ENCODE measurements at regions not wholly inside any gene's neighbourhood (a gene's known extent, or its start where the extent isn't known, plus 50 kb on each side); places are given as distances from the start of the nearest gene placed in this dataset.

DNA sequence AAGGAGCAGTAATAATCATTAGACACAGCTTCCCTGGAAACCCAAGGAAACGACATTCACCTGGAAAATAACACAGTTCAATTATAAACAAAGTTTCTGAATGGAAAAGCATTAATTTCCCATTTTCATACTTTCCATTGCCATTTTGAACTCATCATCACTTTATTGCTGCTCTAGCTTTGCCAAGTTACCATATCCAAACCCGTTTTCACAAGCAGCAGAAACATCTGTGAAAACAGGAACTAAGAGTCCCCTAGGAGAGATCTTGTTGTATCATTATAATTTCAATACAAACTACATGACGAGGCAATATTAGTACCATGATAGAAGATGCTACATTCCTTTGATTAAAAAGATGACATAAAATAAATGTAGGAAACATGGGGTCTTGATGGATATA lies 597.0 kb upstream of the NRXN1 start:
- TF ChIP-seq CTCF (IDR thresholded peaks at IDR 0.05; ENCODE audit: low read depth, low read length) = no peak
- no peak overlapping the region for H3K4me3 ChIP-seq (ENCODE audit: low read depth, low read length)

GRCh38 chr2:51624995-51625394 lies 593.1 kb upstream of the NRXN1 start:
- no peak overlapping the region for H3K4me3 ChIP-seq (ENCODE audit: low read depth, low read length)
- no peak for TF ChIP-seq CTCF (IDR thresholded peaks at IDR 0.05; ENCODE audit: low read depth, low read length)

DNA sequence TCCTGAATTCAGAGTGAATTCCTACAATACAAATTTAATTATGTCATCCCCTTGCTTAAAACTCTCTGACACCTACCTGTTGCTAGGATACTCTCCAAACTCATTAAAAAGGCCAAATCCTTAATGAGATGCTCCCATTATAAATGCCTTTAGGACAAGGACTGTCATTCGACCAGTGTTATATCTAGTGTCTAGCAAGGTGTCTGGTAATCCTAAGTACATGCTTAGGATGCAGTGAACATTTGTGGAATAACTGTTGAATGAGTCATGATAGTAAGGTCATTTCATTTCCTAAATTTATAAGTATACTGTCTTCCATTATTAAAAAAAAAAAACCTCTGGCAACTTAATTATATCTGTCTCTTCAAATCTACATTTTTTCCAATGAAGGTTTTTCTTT lies 588.9 kb upstream of the NRXN1 start:
- no peak for TF ChIP-seq CTCF (IDR thresholded peaks at IDR 0.05; ENCODE audit: low read depth, low read length)
- H3K4me3 ChIP-seq (ENCODE audit: low read depth, low read length) = no peak overlapping the region

GRCh38 chr2:51619961-51620360 lies 588.0 kb upstream of the NRXN1 start:
- TF ChIP-seq CTCF (IDR thresholded peaks at IDR 0.05; ENCODE audit: low read depth, low read length) = no peak

DNA sequence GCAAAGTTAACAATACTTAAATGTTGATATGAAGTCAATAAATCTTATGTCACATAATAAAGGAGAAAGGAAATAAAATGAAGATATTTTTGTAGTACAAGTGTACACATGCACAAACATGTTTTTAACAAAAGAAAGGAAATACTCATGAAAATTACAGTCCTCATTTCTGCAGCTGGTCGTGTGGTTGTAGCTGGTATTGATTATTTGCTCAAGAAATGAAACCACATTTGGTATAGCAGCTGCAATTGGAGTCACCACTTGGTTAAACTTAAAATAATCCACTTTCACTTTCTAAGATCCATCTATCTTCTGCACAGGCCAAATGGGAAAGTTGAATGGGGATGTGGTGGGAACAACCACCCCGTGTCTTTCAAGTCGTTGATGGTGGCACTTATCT lies 580.5 kb upstream of the NRXN1 start:
- no peak for TF ChIP-seq CTCF (IDR thresholded peaks at IDR 0.05; ENCODE audit: low read depth, low read length)

More at GRCh38 chr2:51619961-51620360, 588.0 kb upstream of the NRXN1 start:
- no peak overlapping the region for H3K4me3 ChIP-seq (ENCODE audit: low read depth, low read length)

DNA sequence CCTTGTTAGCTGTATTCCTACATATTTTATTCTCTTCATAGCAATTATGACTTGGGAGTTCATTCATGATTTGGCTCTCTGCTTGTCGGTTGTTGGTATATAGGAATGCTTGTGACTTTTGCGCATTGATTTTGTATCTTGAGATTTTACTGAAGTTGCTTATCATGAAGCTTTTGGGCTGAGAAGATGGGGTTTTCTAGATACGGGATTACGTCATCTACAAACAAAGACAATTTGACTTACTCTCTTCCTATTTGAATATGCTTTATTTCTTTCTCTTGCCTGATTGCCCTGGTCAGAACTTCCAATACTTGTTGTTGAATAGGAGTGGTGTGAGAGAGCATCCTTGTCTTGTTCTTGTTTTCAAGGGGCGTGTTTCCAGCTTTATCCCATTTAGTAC lies 569.8 kb upstream of the NRXN1 start:
- TF ChIP-seq CTCF (IDR thresholded peaks at IDR 0.05; ENCODE audit: low read depth, low read length) = no peak

More for the DNA sequence above, 580.5 kb upstream of the NRXN1 start:
- no peak overlapping the region for H3K4me3 ChIP-seq (ENCODE audit: low read depth, low read length)

GRCh38 chr2:51597086-51597485 lies 565.2 kb upstream of the NRXN1 start:
- TF ChIP-seq CTCF (IDR thresholded peaks at IDR 0.05; ENCODE audit: low read depth, low read length) = no peak
- no peak overlapping the region for H3K4me3 ChIP-seq (ENCODE audit: low read depth, low read length)

More for the DNA sequence above, 569.8 kb upstream of the NRXN1 start:
- no peak overlapping the region for H3K4me3 ChIP-seq (ENCODE audit: low read depth, low read length)
